ENCODE measurements at regions not wholly inside any gene's neighbourhood (a gene's known extent, or its start where the extent isn't known, plus 50 kb on each side); places are given as distances from the start of the nearest gene placed in this dataset.

DNA sequence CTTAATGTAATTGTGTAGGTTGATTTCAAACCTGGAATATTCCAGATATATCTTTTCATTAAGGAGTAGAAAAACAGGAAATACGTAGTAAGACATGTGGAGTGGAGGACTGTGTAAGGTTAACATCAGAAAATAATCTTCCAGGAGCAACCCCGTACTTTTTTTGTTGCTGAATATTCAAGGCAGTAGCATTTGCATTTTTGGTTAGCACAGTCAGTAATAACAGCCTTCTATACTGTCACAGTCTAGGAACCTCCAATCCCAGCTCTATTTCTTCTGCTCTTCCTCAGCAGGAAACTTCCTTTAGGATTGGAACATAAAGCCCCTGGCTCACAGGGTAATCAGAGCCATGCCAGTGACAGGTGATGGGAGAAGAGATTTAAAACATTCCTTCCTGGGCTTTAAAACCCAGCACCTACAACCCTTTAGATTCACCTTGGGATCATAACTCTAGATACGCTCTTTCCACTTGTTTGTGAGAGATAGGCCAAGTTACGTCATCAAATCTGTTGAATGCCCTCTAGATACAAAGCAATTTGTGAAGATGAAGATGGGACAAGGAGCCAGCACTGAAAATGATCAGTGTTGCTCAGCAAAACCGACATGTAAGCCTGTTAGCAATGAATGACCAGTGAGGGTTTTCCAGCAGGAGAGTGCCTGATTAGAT, 248.5 kb upstream of the NPY start:
- no peaks in the 10 kb centered on the region for H3K9me3 ChIP-seq (ENCODE audit: low read length)
- TF ChIP-seq, protein P1, sequence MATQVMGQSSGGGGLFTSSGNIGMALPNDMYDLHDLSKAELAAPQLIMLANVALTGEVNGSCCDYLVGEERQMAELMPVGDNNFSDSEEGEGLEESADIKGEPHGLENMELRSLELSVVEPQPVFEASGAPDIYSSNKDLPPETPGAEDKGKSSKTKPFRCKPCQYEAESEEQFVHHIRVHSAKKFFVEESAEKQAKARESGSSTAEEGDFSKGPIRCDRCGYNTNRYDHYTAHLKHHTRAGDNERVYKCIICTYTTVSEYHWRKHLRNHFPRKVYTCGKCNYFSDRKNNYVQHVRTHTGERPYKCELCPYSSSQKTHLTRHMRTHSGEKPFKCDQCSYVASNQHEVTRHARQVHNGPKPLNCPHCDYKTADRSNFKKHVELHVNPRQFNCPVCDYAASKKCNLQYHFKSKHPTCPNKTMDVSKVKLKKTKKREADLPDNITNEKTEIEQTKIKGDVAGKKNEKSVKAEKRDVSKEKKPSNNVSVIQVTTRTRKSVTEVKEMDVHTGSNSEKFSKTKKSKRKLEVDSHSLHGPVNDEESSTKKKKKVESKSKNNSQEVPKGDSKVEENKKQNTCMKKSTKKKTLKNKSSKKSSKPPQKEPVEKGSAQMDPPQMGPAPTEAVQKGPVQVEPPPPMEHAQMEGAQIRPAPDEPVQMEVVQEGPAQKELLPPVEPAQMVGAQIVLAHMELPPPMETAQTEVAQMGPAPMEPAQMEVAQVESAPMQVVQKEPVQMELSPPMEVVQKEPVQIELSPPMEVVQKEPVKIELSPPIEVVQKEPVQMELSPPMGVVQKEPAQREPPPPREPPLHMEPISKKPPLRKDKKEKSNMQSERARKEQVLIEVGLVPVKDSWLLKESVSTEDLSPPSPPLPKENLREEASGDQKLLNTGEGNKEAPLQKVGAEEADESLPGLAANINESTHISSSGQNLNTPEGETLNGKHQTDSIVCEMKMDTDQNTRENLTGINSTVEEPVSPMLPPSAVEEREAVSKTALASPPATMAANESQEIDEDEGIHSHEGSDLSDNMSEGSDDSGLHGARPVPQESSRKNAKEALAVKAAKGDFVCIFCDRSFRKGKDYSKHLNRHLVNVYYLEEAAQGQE (IDR thresholded peaks at IDR 0.05; ENCODE audit: borderline replicate concordance): no peak
- TF ChIP-seq TAF1 (IDR thresholded peaks at IDR 0.05; ENCODE audit: low read depth): no peak
- no peak for TF ChIP-seq SMC3 (conservative IDR thresholded peaks at IDR 0.05; ENCODE audit: poor library complexity)
- no peak for TF ChIP-seq RAD21 (conservative IDR thresholded peaks at IDR 0.05)
- TF ChIP-seq EZH2 (IDR thresholded peaks at IDR 0.05; ENCODE audit: borderline replicate concordance, insufficient read depth, low read length, poor library complexity, severe bottlenecking): no peak
- no peak for TF ChIP-seq EP300 (conservative IDR thresholded peaks at IDR 0.05; ENCODE audit: poor library complexity, severe bottlenecking)
- no peak for TF ChIP-seq MXI1 (conservative IDR thresholded peaks at IDR 0.05; ENCODE audit: poor library complexity, severe bottlenecking)
- H3K9ac ChIP-seq (ENCODE audit: low read length): no peak overlapping the region
- H3K27ac ChIP-seq (ENCODE audit: low read length): no peak overlapping the region
- H3F3A ChIP-seq (ENCODE audit: insufficient read depth, low read length, poor library complexity, severe bottlenecking): no peaks in the 10 kb centered on the region
- no peaks in the 10 kb centered on the region for H3K79me2 ChIP-seq (replicated peaks; ENCODE audit: insufficient read depth, low read length)
- no peaks in the 10 kb centered on the region for H3K9me2 ChIP-seq (ENCODE audit: insufficient read depth, low read length)
- no peak overlapping the region for H3K4me3 ChIP-seq (ENCODE audit: low read length)
- H3K27me3 ChIP-seq (ENCODE audit: insufficient read depth, low read depth, low read length): no peaks in the 10 kb centered on the region
- no peaks in the 10 kb centered on the region for H4K20me1 ChIP-seq (ENCODE audit: insufficient read depth)
- H3K4me2 ChIP-seq (ENCODE audit: low read length): no peak overlapping the region
- H2AFZ ChIP-seq (ENCODE audit: low read depth, low read length): no peak overlapping the region
- H3K36me3 ChIP-seq (ENCODE audit: insufficient read depth, low read length): no peaks in the 10 kb centered on the region

- Histone ChIP-seq H3K27ac (ENCODE audit: low read length) (no peak overlapping the region), H4K20me1 (ENCODE audit: insufficient read depth) (no peaks in the 10 kb centered on the region), H3K9ac (ENCODE audit: low read length) (no peak overlapping the region), H3K36me3 (ENCODE audit: insufficient read depth, low read length) (no peaks in the 10 kb centered on the region), H3F3A (ENCODE audit: insufficient read depth, low read length, poor library complexity, severe bottlenecking) (no peaks in the 10 kb centered on the region), H3K4me3 (ENCODE audit: low read length) (no peak overlapping the region), H3K9me3 (ENCODE audit: low read length) (no peaks in the 10 kb centered on the region), H2AFZ (ENCODE audit: low read depth, low read length) (no peak overlapping the region), H3K4me2 (ENCODE audit: low read length) (no peak overlapping the region), H3K79me2 (replicated peaks; ENCODE audit: insufficient read depth, low read length) (no peaks in the 10 kb centered on the region), H3K27me3 (ENCODE audit: insufficient read depth, low read depth, low read length) (no peaks in the 10 kb centered on the region), H3K9me2 (ENCODE audit: insufficient read depth, low read length) (no peaks in the 10 kb centered on the region)
- TF ChIP-seq RAD21 (conservative IDR thresholded peaks at IDR 0.05) (no peak), SMC3 (conservative IDR thresholded peaks at IDR 0.05; ENCODE audit: poor library complexity) (no peak), MXI1 (conservative IDR thresholded peaks at IDR 0.05; ENCODE audit: poor library complexity, severe bottlenecking) (no peak), EZH2 (IDR thresholded peaks at IDR 0.05; ENCODE audit: borderline replicate concordance, insufficient read depth, low read length, poor library complexity, severe bottlenecking) (no peak), EP300 (conservative IDR thresholded peaks at IDR 0.05; ENCODE audit: poor library complexity, severe bottlenecking) (no peak), TAF1 (IDR thresholded peaks at IDR 0.05; ENCODE audit: low read depth) (no peak), CTCF (IDR thresholded peaks at IDR 0.05; ENCODE audit: poor library complexity, severe bottlenecking) (no peak), POLR2AphosphoS5 (IDR thresholded peaks at IDR 0.05) (no peak)
- TF ChIP-seq, protein P1 (IDR thresholded peaks at IDR 0.05; ENCODE audit: borderline replicate concordance): no peak
Measured at GRCh38 chr7:24036033-24036412, 248.0 kb upstream of the NPY start.
